Upper lobe of left lung (tissue), 6 donors: ENCODE measurements at regions not wholly inside any gene's neighbourhood (a gene's known extent, or its start where the extent isn't known, plus 50 kb on each side); places are given as distances from the start of the nearest gene placed in this dataset.

Experiments
- ATAC-seq, 2 donors: fragments of 200-7000 bp; cut with Tn5 transposase; one replicate each; pipeline ENCODE4 v1.9.1; 2022; ENCODE audit warnings: mild to moderate bottlenecking in 2 of 2, moderate library complexity in 2 of 2; ENCODE audit not compliant: low FRiP score in 2 of 2
- DNase-seq, 2 donors: peaks; one replicate each; pipeline ENCODE4 v3.0.0-alpha.2; 2019 to 2020
- H3K27ac ChIP-seq, 4 donors: fragments of 200-600 bp; sonication (generic); one replicate each; pipeline ENCODE4 v1.5.1; 2016 to 2019
- H3K27me3 ChIP-seq, 4 donors: fragments of 200-600 bp; sonication (generic); one replicate each; pipeline ENCODE4 v1.5.1; 2017 to 2019
- H3K36me3 ChIP-seq, 4 donors: fragments of 200-600 bp; sonication (generic); one replicate each; pipeline ENCODE4 v1.5.1; 2016 to 2019
- H3K4me1 ChIP-seq, 4 donors: fragments of 200-600 bp; sonication (generic); one replicate each; pipeline ENCODE4 v1.5.1; 2018 to 2019
- H3K4me3 ChIP-seq, 4 donors: fragments of 200-600 bp; sonication (generic); one replicate each; pipeline ENCODE4 v1.5.1; 2017 to 2019; ENCODE audit warnings: mild to moderate bottlenecking in 2 of 4, moderate library complexity in 1 of 4
- H3K9me3 ChIP-seq, 4 donors: fragments of 200-600 bp; sonication (generic); one replicate each; pipeline ENCODE4 v1.5.1; 2018 to 2019
- EP300 ChIP-seq, 4 donors: sonication (generic); formaldehyde crosslinking; IDR thresholded peaks; one replicate each; pipeline ENCODE4 v1.5.1; 2017; ENCODE audit warnings: antibody characterized with exemption in 4 of 4, control low read depth in 2 of 4
- POLR2A ChIP-seq, 4 donors: fragments of 450-650 bp; IDR thresholded peaks; one replicate each; pipeline ENCODE4 v1.5.1; 2016 to 2017; ENCODE audit warnings: antibody characterized with exemption in 4 of 4, mild to moderate bottlenecking in 2 of 4
- POLR2AphosphoS5 ChIP-seq, 2 donors: sonication (generic); formaldehyde crosslinking; IDR thresholded peaks; one replicate each; pipeline ENCODE4 v1.5.1; 2017; ENCODE audit warnings: antibody characterized with exemption in 2 of 2
- WGBS, 2 donors: methylation state at CpG; one replicate each; pipeline ENCODE4 v1.1.5; 2017 to 2018; 5-methylcytosine and 5-hydroxymethylcytosine counted together
- TF ChIP-seq, protein P1 (sequence below), 6 experiments: fragments of 450-650 bp in 4 of 6; fragments of 200-600 bp in 2 of 6; sonication (generic) in 2 of 6; IDR thresholded peaks; one replicate each; pipeline ENCODE4 v1.5.1; 2016 to 2019; ENCODE audit warnings: antibody characterized with exemption in 6 of 6
- donor health status: DM: no; HTN: no; CAD: no; lungs with moderate emphysema.
- donor health status: DM: no; HTN: yes; CAD: no; lungs with severe emphysema.

DNA sequence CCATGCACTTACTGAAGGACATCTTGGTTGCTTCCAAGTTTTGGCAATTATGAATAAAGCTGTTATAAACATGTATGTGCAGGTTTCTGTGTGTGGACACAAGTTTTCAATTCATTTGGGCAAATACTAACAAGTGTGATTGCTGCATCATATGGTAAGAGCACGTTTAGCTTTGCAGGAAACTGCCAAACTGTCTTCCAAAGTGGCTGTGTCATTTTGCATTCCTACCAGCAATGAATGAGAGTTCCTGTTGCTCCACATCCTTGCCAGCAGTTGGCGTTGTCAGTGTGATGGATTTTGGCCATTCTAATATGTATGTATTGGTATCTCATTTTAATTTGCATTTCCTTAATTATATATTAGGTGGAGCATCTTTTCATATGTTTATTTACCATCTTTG lies 280.1 kb downstream of the SV2B start:
- H3K36me3 ChIP-seq = no peaks in the 10 kb centered on the region
- DNase-seq = no peak
- no peak overlapping the region for H3K4me3 ChIP-seq
- H3K4me1 ChIP-seq = no peaks in the 10 kb centered on the region
- TF ChIP-seq EP300 (IDR thresholded peaks at IDR 0.05) (no peak), POLR2A (IDR thresholded peaks at IDR 0.05) (no peak), POLR2AphosphoS5 (IDR thresholded peaks at IDR 0.05) (no peak)
- TF ChIP-seq, protein P1, sequence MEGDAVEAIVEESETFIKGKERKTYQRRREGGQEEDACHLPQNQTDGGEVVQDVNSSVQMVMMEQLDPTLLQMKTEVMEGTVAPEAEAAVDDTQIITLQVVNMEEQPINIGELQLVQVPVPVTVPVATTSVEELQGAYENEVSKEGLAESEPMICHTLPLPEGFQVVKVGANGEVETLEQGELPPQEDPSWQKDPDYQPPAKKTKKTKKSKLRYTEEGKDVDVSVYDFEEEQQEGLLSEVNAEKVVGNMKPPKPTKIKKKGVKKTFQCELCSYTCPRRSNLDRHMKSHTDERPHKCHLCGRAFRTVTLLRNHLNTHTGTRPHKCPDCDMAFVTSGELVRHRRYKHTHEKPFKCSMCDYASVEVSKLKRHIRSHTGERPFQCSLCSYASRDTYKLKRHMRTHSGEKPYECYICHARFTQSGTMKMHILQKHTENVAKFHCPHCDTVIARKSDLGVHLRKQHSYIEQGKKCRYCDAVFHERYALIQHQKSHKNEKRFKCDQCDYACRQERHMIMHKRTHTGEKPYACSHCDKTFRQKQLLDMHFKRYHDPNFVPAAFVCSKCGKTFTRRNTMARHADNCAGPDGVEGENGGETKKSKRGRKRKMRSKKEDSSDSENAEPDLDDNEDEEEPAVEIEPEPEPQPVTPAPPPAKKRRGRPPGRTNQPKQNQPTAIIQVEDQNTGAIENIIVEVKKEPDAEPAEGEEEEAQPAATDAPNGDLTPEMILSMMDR (IDR thresholded peaks at IDR 0.05) = no peak
- no peaks in the 10 kb centered on the region for H3K9me3 ChIP-seq
- no peaks in the 10 kb centered on the region for H3K27me3 ChIP-seq
- no peak overlapping the region for H3K27ac ChIP-seq
- no peak for ATAC-seq
- WGBS, 2 donors = 60 to 61% methylated on average over 2 of the region's 2 CpGs

DNA sequence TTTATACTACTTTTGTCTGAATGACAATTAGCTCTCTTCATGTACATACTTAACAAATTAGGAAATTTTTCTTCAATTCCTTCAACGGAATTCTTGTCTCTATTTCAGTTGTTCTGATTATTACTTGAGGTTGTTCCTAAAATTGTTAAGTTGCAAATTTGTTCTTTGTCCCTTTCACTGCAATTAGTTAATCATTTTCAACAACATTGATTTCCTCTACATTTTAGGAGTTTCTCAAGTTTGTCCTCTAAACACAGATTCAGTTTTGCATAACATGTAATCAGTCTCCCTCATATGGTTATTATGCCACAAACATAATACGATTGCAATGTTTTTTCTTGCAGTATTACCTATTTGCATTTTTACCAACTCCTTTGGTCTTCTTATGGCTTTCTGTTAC lies 283.5 kb downstream of the SV2B start:
- WGBS, 2 donors = 87 to 95% methylated on average over 2 of the region's 2 CpGs
- H3K27ac ChIP-seq = no peak overlapping the region
- no peak overlapping the region for H3K4me3 ChIP-seq
- H3K27me3 ChIP-seq = no peaks in the 10 kb centered on the region
- no peak for ATAC-seq
- TF ChIP-seq POLR2AphosphoS5 (IDR thresholded peaks at IDR 0.05) (no peak), POLR2A (IDR thresholded peaks at IDR 0.05) (no peak), EP300 (IDR thresholded peaks at IDR 0.05) (no peak)
- TF ChIP-seq, protein P1 (IDR thresholded peaks at IDR 0.05) = no peak
- no peaks in the 10 kb centered on the region for H3K36me3 ChIP-seq
- H3K9me3 ChIP-seq = no peaks in the 10 kb centered on the region
- no peaks in the 10 kb centered on the region for H3K4me1 ChIP-seq
- DNase-seq = no peak

GRCh38 chr15:91384189-91384730 lies 284.2 kb downstream of the SV2B start:
- no peaks in the 10 kb centered on the region for H3K36me3 ChIP-seq
- no peak for ATAC-seq

DNA sequence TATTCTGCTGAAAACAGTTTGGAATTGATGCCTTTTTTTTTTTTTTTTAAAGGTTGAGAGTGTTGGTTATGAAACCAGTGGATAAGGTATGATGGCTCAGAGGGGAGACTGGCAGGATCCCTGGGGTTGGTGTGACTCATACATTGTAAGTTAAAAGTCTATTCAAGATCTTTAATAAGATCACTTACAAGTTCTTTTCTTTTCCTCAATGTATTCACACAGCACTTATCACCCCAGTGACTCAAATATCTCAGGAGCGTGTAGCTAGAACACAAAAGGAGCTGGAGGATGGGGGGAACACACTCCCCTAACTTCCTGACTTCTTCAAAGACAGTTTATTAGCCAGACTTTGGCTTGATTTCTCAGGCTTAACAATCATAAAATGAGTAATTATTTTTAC lies 285.3 kb downstream of the SV2B start:
- no peak for ATAC-seq

More at GRCh38 chr15:91384189-91384730, 284.2 kb downstream of the SV2B start:
- DNase-seq = no peak
- H3K4me3 ChIP-seq = no peak overlapping the region
- TF ChIP-seq POLR2AphosphoS5 (IDR thresholded peaks at IDR 0.05) (no peak), POLR2A (IDR thresholded peaks at IDR 0.05) (no peak), EP300 (IDR thresholded peaks at IDR 0.05) (no peak)
- TF ChIP-seq, protein P1 (IDR thresholded peaks at IDR 0.05) = no peak
- H3K27me3 ChIP-seq = no peaks in the 10 kb centered on the region
- H3K4me1 ChIP-seq = no peaks in the 10 kb centered on the region
- no peaks in the 10 kb centered on the region for H3K9me3 ChIP-seq
- WGBS, 2 donors = 71% methylated on average over 6 of the region's 6 CpGs
- no peak overlapping the region for H3K27ac ChIP-seq

More for the DNA sequence above, 285.3 kb downstream of the SV2B start:
- H3K27ac ChIP-seq = no peak overlapping the region
- no peak overlapping the region for H3K4me3 ChIP-seq
- H3K27me3 ChIP-seq = no peaks in the 10 kb centered on the region
- H3K4me1 ChIP-seq = no peaks in the 10 kb centered on the region
- no peaks in the 10 kb centered on the region for H3K36me3 ChIP-seq
- H3K9me3 ChIP-seq = no peaks in the 10 kb centered on the region
- WGBS, 2 donors = 0% methylated on average over 1 of the region's 1 CpG
- TF ChIP-seq POLR2A (IDR thresholded peaks at IDR 0.05) = no peak
- TF ChIP-seq, protein P1 (IDR thresholded peaks at IDR 0.05) = no peak
- no peak for TF ChIP-seq POLR2AphosphoS5 (IDR thresholded peaks at IDR 0.05)
- TF ChIP-seq EP300 (IDR thresholded peaks at IDR 0.05) = no peak
- DNase-seq = peak in 1 of 2 donors; percentile 22
